COR-L47 (cell line): ENCODE measurements at regions not wholly inside any gene's neighbourhood (a gene's known extent, or its start where the extent isn't known, plus 50 kb on each side); places are given as distances from the start of the nearest gene placed in this dataset.
A peak's percentile ranks its signal among the peaks of the same experiment; 100 is the strongest.

ENCODE experiments used
- DNase-seq: peaks from one replicate; lab custom pipeline; 2025; lab: John Stamatoyannopoulos, UW

GRCh38 chr5:56545016-56545415 is 270.3 kb upstream of the MAP3K1 start:
- no peak for DNase-seq

GRCh38 chr5:56543441-56544388 is 271.6 kb upstream of the MAP3K1 start:
- DNase-seq = no peak

DNA sequence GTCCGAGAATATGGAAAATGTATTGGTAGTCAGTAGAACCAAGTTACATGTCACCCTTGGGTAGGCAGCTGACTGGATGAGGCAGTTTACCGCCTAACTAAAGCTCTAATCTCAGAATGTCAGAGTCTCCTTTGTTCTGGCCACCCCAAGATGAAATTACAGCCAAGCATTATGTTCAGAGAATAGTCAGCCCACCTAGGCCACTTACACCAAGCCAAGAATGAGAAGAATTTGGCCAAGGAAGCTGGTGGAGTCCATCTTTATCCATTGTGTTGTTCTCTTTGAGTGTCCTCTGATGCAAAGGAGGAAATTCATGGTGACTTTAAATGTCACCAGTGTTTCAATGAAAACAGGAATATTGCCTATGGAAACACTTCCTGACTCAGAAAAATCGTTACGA is 275.1 kb upstream of the MAP3K1 start:
- DNase-seq = no peak

GRCh38 chr5:56538580-56538979 is 276.8 kb upstream of the MAP3K1 start:
- DNase-seq = no peak

- no peak for DNase-seq
Measured at GRCh38 chr5:56535347-56535746, 280.0 kb upstream of the MAP3K1 start.

DNA sequence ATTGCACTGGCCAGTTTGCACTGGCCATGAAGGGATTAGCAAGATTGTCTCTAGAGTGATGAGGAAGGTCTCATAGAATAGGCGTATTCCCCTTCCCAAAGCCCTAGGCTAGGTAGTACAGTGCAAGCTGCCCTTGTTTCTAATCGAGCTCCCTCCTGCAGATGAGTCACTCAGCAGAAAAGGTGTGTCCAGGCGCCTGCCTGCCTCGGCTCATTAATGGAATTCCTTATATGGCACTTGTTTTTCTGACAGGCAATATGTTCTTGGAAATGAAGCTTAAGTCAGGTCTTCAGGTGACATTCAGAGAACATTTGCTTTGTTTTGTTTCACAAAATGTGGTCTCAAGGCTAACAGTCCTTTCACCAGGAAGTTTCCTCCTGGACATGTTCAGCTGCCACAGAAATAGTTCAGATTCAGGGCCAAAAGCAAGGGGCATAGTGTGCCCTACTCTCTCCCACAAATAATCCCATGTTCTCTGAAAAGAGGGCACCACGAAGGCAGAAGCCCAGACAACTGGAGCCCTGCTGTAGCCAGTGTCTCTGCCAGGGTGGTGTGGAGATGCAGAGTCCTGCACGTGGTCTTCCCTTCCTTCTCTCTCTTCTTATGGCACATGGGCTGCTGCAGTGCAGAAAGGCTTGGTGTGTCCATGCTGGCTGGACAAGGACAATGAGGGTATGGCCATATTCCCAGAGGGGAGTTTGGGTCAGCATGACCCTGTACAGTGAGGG is 281.1 kb upstream of the MAP3K1 start:
- no peak for DNase-seq

GRCh38 chr5:56532466-56532865 is 282.9 kb upstream of the MAP3K1 start:
- DNase-seq = no peak

DNA sequence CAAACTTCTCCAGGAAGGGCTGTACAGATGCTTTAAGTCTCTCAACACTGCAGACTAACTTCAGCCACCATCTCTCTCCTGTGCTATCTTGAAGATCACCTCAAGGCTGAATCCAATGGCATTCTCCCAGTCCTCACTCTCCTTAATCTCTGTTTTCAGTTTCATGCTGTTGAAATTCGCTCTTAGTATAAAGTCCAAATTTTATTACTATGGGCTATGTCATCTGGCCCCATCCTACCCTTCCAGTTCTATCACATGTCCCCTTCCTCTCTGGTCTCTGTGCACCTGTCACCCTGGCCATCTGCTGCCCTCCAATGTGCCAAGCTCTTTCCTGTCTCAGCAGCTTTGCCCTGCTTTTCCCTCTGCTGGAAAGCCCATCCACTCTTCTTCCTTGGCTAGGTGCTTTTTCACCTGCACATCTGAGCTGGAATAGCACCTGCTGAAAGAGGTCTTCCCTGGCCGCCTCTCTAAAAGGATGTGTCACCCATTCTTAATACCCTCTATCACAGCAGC is 284.7 kb upstream of the MAP3K1 start:
- DNase-seq = no peak

GRCh38 chr5:56529666-56530430 is 285.5 kb upstream of the MAP3K1 start:
- DNase-seq = no peak

GRCh38 chr5:56527174-56527573 is 288.2 kb upstream of the MAP3K1 start:
- no peak for DNase-seq

GRCh38 chr5:56525113-56525512 is 290.2 kb upstream of the MAP3K1 start:
- DNase-seq = no peak

DNA sequence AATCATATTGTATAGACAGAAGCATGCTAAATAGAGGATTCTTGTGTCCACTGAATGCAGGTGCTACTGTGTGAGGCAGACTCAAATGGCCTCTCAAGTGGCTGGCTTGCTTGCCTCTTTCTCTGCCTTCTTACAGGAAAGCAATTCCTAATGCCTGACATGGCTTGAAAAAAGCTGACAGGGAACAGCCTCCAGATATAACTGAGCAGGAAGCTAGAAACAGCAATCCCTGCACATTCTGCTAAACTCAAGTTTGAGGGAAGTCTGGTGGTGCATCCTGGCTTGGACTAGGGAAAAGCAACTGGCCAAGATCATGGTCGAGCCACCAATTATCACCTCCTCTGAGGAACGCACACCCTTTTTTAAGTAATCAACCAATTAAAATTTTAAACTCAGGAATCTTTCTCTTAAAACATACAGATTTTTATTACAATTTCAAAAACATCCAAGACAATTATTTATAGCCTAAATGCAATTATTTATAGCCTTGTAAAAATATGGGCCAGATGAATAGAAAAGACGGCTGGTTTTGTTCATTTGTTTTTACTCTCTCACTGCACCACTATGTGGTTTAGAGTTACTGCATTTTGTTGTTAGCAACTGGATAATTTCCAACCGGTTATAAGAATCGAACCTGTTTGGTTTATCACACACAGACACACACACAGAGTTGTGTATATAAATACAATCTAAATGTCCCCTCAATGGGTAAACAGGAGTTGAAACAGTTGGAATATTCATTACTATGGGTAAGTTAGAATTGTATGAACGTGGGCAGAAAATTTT is 290.9 kb upstream of the ANKRD55 start:
- DNase-seq = no peak

DNA sequence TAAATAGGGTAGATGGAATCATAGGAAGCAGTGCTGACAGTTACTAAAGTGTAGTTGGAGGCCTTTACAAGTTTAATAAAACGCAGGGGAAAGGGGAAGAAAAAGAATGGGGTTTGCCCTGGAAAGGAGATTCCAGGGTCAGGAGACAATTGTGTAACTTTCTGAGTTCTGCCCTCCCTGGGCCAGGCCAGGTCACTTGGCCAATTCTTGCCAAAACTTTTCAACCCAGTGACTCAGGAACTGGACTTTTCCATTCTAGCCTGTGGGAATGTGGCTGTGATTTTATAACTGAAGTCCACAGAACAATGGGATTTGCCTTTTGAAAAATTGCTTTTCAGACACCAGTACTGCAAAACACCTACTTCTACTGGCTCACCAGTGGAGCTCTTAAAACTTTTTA is 289.8 kb upstream of the ANKRD55 start:
- no peak for DNase-seq

DNA sequence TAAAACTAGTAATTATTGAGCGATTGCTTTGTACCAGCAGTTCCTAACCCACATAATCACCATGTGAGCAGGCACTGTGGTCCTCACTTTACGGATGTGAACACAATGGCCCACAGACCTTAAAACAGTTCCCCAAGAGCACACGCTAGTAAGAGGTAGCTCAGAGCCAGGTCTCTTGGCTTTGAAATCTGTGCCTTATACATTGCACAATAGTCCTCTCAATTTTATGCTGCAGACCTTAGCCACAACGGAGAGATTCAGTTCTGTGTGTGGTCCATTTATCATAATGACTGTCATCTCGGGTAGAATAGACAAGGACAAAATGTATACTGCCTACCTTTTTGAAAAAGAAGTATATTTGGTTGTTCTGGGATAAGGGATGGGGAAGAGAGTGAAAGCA is 289.0 kb upstream of the ANKRD55 start:
- no peak for DNase-seq

- DNase-seq = no peak
Measured at GRCh38 chr5:56520986-56521730, 288.0 kb upstream of the ANKRD55 start.

GRCh38 chr5:56518820-56519219 is 285.7 kb upstream of the ANKRD55 start:
- DNase-seq = no peak

DNA sequence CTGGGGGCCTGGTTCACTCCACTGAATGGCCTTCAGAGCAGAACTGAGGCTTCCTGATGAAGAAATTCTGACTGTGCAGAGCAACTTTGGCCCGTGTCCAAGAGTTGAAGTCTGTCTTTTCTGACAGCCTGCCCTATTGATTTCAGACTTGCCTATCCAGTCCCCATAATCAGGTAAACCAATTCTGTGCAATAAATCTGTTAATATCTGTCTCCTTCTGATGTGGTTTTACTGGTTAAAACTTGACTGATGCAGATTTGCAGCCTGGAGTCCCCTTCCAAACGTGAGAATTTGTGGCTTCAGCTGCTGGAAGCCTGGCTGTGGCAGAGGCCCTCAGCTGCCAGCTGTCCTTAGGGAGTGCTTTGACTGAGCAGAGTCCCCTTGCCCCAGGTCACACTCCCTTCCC is 283.9 kb upstream of the ANKRD55 start:
- DNase-seq = no peak

- no peak for DNase-seq
Measured at GRCh38 chr5:56516441-56516840, 283.3 kb upstream of the ANKRD55 start.

DNA sequence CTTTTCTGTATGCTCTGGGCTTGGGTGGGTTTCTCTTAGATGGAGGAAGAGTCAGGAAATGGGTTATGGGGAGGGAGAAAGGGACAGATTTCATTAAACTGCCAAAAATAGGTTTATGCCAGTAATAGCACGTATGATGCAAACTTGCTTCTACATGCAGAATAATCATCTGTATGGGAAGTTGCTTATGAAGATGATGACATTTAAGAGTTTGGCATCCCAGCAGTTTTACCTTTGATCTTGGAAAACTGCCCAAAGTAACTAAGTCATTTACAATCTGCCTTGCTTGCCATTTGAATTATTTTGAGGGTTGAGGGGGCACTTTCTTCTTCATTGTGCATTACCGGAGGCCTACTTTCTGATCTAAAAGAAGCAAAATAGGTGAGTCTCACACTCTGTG is 282.9 kb upstream of the ANKRD55 start:
- peak; percentile 13 for DNase-seq

DNA sequence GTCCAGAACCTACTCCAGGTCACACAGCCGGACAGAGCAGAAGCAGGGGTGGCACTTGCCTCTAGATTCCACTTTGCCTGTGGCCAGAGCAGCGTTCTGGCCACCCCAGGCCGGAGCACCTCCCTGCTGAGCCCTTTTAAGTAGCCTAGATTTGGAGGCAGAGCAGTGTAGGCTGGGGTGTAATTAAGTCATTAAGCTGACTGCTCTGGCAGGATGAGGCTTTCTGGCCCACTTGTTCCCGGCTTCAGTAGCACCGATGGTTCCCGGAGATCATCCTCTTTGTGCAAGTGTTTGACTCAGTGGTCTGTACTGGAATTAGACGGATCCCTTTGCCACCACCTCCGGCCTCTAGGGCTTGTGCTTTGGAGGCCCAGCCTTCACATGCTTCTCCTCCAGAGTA is 281.9 kb upstream of the ANKRD55 start:
- peak; percentile 20 for DNase-seq

DNA sequence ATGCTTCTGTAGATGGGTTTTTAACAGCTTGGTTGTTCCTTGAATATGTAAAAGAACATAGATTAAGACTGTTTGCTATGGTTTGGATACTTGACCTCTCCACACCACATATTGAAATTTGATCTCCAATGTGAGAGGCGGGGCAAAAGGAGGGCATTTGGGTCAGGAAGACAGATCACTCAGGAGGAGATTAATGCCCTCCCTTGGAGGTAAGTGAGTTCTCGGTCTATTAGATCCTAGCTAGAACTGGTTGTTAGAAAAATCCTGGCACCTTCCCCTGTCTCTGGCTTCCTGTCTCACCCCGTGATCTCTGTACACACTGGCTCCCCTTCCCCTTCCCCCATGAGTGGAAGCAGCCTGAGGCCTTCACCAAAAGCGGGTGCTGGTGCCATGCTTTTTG is 281.1 kb upstream of the ANKRD55 start:
- DNase-seq = no peak
